ENCODE measurements at regions not wholly inside any gene's neighbourhood (a gene's known extent, or its start where the extent isn't known, plus 50 kb on each side); places are given as distances from the start of the nearest gene placed in this dataset.

DNA sequence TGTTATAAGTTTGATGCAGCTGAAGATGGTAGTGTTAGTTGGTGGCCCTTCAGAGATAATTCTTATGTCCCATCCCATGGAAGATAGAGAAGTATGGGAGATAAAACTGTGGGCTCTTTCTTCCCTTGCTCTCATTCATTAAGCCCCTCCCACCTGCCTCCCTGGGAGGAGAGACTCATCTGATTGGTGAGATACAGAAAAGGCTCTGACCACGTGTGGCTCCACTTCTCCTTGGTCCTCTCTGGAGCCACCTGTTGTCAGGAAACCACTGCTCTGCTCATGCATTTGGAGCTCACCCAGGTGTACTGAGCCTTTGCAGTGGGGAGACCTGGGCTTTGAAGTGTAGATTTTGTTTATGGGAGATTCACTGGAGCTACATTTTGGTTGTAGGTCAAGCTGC is 293.2 kb upstream of the RASGRP1 start:
- no peak for DNase-seq (ENCODE audit: low read depth in 2 of 2)

GRCh38 chr15:38859574-38859973 is 295.0 kb upstream of the RASGRP1 start:
- DNase-seq (ENCODE audit: low read depth in 2 of 2) = no peak

- no peak for DNase-seq (ENCODE audit: low read depth in 2 of 2)
Measured at GRCh38 chr15:38860253-38860652, 295.6 kb upstream of the RASGRP1 start.

- DNase-seq (ENCODE audit: low read depth in 2 of 2) = no peak
Measured at GRCh38 chr15:38860674-38861073, 296.1 kb upstream of the RASGRP1 start.

DNA sequence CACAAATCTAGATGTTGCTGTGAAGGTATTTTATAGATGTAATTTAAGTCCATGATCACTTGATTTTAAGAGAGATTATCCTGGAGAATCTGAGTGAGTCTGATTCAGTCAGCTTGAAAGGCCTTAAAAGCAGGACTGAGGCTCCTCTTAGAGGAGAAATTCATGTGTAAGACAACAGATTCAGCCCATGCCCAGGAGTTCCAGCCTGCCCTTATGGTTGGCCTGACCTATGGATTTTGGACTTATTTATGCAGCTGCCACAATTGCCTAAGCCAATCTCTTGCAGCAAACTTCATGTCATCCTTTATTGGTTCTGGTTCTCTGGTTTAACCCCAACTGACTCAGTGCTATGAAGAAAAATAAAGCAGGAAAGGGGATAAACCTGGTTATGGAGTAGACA is 296.5 kb upstream of the RASGRP1 start:
- DNase-seq (ENCODE audit: low read depth in 2 of 2) = no peak

DNA sequence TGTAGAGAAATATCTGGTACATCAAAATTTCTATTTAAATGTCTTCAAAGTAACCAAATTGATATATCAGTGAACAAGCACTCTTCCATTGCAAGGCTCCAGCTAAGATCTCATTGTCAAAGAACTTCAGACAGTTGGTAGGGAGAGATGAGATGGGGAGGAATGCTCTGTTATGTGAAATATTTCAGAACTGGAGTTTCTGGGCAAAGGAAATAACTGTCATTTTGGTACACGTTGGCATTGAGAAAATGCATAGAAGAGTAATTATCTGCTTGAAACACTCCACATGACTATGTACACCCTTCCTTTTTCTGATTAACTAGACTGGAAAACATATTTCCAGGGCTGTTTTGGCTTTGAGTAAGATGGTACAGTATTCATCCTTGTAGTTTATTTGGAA is 297.5 kb upstream of the RASGRP1 start:
- no peak for DNase-seq (ENCODE audit: low read depth in 2 of 2)

- no peak for DNase-seq (ENCODE audit: low read depth in 2 of 2)
Measured at GRCh38 chr15:38863381-38863780, 298.8 kb upstream of the RASGRP1 start.

DNA sequence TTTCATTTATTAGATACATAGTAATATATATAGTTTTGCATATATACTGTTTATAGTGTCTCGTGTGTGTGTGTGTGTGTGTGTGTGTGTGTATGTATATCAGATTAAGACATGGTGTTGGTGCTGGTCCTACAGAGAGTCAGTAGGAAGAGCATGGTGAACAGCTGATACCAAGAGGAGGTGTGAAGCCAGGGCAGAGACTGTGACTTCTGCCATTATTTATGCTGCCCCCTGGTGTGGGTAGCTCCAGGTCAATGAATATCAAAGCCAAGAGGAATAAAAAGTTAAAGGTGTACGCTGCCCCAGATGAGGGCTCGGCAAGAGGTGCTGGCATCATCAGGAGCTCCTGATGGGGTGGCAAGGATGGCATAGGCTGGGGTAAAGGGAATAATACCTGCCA is 299.5 kb upstream of the RASGRP1 start:
- DNase-seq (ENCODE audit: low read depth in 2 of 2) = no peak

DNA sequence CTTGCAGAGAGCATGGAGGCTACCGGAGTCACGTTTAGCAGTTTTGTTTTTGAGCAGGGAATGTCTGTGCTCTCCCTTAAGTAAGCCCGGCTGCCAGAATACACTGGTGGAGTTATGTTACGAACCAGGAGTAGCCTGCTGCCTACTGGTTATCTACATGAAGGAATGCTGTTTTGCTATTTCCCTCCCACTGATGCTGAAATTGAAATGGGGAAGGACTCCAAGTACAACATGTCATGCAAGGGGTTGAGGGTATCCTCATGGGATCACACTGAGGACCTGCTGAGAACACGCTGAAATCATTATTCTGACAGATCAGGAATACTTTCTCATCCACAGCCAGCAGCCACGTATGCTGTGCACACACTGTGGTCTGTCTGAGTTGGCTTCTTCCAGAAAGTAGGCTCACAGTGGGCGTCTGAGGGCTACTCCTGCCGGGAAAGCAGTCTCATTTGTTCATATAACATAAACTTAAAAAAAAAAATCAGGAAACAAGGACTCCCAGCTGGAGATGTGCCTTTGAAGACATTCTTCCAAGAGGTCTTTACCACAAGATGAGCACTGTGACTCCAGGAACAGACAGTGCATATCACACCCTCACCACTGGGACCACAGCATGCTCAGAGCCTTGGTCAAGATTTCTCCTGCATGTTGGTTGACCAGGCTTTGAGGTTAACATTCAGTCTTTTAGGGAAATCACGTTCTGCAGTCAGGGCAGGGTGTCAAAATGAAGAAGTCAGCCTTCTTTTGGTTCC is 300.4 kb upstream of the RASGRP1 start:
- DNase-seq (ENCODE audit: low read depth in 2 of 2) = no peak

DNA sequence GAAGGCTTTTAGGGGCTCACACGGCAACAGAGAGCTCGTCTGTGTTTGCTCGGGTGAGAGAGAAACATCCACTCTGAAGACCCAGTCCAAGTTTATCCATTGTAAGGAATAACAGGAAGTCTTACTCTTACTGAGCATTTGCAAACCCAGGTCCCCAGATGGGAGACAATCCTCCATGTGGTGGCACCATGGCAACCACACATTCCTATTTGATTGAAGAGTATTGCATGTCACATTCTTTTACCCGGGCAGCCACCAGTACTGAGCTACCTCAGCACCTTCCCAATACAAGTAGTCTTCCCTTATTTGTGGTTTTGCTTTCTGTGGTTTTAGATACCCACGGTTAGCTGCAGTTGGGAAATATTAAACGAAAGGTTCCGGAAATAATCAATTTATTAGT is 302.9 kb upstream of the RASGRP1 start:
- DNase-seq (ENCODE audit: low read depth in 2 of 2) = no peak

GRCh38 chr15:38868326-38869114 is 303.9 kb upstream of the RASGRP1 start:
- DNase-seq (ENCODE audit: low read depth in 2 of 2) = no peak

GRCh38 chr15:38871638-38872037 is 307.0 kb upstream of the RASGRP1 start:
- no peak for DNase-seq (ENCODE audit: low read depth in 2 of 2)

DNA sequence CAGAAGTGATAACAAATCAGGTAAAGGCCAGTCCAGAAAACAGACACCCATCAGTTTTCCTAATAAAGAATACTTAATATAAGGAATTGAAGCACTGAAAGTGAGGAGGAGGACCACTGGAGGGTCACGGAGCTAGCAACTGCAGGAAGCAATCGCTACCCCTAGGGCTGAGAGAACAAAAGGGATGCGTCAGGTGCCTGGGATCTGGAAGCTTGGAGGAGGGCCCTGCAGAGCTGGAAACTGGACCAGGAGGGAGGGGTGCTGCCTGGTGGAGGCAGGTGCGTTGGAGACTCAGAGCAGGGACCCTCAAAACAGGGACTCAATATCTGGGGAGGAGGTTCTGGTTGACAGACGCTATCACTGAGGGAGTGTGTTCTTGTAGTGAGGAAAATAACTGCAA is 308.1 kb upstream of the RASGRP1 start:
- DNase-seq (ENCODE audit: low read depth in 2 of 2) = no peak

GRCh38 chr15:38873158-38873557 is 308.5 kb upstream of the RASGRP1 start:
- DNase-seq (ENCODE audit: low read depth in 2 of 2) = no peak

- DNase-seq (ENCODE audit: low read depth in 2 of 2) = no peak
Measured at GRCh38 chr15:38874464-38874863, 309.9 kb upstream of the RASGRP1 start.

GRCh38 chr15:38876211-38876610 is 311.6 kb upstream of the RASGRP1 start:
- DNase-seq (ENCODE audit: low read depth in 2 of 2) = no peak

DNA sequence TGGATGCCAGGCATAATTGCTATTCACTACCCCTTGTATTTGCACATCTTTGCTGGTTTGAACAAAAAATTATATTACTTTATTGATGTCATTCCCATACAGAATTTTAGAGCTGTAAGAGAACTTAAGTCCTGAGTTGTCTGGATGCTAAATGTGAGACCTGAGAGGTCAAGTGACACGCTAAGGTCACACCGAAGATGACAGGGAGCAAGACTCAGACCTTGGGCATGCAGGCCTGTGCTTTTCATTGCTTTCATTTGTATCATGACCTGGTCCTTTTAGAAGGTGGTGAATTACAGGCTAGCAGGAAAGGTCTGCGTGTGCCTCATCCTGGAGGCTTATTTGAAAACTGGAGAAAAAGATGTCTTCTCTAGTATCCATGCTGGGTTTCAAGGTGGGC is 312.0 kb upstream of the RASGRP1 start:
- no peak for DNase-seq (ENCODE audit: low read depth in 2 of 2)

DNA sequence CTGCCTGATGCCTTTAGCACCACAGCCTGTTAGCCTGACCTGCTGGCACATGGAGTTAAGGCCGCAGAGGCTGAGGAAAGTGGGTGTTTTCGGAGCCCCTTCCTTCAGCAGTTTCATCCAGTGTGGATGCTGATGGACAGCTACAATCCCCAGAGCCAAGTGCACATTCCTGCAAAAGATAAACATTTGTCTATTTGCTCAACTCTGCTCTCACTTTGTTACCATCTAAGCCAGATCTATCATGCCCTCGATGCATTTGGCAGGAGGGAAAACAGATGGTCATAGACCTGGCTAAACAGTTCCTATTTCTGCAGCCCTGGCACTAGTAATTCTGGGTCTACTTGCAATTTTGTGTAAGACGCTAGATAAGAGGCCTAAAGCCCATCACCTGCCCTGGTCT is 312.9 kb upstream of the RASGRP1 start:
- DNase-seq (ENCODE audit: low read depth in 2 of 2) = no peak

DNA sequence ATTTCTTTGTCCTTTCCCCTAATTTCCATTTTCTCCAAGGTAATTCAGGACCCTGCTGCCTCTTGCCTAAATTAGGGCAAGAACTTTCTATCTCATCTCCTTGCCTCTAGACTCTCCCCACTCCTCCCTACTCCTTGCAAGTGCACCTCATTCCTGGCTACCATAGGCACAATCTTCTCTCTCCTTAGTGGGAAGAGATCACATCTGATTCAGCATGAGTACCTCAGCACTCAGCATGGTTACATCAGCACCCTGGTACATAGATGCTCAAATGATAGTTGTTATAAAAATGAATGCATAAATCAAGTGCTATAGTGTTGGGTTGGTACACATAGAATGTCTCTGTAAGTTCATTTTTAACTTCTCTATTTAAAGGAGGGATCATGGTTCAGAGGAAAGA is 313.4 kb upstream of the RASGRP1 start:
- no peak for DNase-seq (ENCODE audit: low read depth in 2 of 2)

DNA sequence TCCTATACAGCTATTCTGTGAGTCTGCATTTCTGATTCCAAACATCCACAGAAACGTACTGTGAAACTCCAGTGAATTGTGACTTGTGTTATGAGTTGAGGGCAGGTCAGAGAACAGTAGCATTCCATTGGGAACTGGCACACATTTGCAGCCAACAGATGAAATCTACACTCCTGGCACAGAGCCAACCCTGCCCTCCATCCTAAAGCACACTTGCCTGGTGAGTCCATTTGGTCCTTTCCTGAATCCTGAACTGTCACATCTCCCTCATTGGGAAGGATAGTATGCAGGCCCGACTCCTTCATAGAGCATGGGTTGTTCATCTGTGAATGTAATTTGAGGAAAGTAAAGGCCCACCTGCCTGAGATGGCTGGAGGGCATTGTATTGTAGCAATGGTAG is 314.3 kb upstream of the RASGRP1 start:
- no peak for DNase-seq (ENCODE audit: low read depth in 2 of 2)

DNA sequence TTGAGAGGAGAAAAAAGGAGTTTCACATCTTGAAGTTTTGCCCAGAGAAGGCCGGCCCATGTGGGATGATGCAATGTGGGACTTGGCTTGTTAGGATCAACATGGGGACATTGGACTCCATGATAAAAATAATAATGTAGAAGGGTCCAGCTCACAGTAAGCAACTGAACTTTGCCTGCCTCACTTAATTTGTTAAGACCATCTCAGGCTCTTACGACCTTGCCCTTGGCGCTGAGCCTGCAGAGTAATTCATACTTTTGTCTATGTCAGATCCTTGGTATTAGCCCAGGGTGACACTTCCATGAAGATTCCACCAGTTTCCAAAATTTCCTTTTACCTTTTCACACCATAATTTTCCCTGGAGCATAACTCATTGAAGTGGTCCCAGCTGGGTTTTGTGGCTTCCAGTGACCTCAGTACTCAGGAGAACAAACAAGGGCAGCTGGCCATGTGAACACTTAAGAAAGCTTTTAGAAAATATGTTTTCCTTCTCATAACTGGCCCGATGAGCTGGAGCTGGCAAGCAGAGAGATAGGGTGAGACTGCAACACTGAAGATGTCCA is 315.4 kb upstream of the RASGRP1 start:
- no peak for DNase-seq (ENCODE audit: low read depth in 2 of 2)

DNA sequence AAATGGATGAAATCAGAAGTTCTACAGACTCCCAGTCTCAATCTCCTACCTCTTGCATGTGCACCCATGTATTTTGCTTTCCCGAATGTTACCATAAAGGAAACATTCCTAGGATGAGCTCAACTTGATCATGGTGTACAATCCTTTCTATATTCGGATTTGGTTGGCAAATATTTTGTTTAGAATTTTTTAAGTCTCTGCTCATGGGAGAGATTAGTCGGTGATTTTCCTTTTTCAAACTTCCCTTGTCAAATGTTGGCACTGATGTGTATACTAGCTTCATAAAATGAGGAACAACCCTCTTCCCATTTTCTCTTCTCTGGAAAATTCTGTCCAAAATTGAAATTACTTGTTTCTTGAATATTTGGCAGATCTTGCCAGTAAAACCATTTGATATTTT is 317.6 kb upstream of the RASGRP1 start:
- no peak for DNase-seq (ENCODE audit: low read depth in 2 of 2)

- DNase-seq (ENCODE audit: low read depth in 2 of 2) = no peak
Measured at GRCh38 chr15:38883987-38884386, 319.4 kb upstream of the RASGRP1 start.

Measured in stimulated activated CD8-positive, alpha-beta memory T cell treated with anti-CD3 and anti-CD28 coated beads, Interleukin-15, amount 100 ng/mL, for 4 hours (primary cell).